ENCODE measurements at regions not wholly inside any gene's neighbourhood (a gene's known extent, or its start where the extent isn't known, plus 50 kb on each side); places are given as distances from the start of the nearest gene placed in this dataset.

DNA sequence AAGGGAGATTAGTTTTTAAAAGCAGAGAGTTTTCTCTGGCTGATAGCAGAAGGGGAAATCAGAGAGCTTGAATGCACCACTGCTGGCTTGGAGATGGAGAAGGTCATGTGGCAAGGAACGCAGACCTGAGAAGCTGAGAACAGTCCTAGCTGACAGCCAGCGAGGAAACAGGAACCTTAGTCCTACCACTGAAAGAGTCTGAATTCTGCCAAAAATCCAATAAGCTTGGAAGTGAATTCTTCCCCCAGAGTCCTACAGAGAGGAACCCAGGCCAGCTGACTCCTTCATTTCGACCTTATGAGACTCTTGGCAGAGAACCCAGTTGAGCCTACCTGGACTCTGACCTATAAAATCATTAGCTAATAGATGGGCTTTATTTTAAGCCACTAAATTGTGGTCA, 371.9 kb upstream of the TNP1 start:
- no peak for DNase-seq (ENCODE audit: low read depth)

DNA sequence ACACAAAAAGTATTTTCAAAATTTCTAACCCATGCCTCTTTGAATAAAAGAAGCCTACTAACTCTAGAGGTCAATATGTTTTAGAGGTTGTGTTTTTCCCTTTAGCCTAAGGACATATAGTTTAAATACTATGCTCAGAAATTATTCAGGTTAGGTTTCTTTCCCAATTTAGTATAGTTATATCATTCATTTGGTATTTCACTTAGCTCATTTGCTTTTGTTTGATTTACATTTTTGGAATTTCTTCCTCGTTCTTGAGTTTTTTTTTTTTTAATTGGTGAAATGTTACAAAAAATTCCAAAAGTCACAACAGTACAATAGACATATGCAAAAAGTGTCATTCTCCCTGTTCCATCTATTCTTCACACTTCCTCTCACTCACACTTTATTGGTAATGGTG, 371.3 kb upstream of the TNP1 start:
- DNase-seq (ENCODE audit: low read depth) = no peak

DNA sequence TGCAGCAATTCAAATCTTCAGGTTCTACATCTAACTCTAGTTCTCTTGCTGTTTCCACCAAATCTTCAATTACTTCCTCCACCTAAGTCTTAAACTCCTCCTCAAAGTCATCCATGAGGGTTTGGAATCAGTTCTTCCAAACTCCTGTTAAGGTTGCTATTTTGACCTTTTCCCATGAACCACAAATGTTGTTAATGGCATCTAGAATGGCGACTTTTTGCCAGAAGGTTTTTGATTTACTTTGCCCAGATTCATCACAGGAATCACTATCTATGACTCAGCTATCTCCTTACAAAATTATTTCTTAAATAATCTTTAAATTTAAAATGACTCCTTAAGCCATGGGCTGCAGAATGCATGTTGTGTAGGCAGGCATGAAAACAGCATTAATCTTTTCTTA, 368.9 kb upstream of the TNP1 start:
- no peak for DNase-seq (ENCODE audit: low read depth)

DNA sequence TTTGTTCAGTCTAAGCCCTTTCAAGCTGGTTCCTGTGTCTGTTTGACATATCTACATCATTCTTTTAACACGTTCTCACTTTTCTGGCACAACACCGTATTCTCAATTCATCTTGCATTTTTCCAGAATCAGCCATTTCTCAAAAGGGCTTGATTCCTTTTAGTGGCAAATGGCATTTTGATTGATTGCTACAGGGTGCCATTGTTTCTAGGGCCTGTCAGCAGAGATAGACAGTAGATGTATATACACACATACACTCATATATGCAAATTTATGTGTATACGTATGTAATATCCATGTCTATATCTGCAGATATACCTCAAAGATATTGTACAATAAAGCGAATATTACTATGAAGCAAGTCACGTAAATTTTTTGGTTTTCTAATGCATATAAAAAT, 367.9 kb upstream of the TNP1 start:
- no peak for DNase-seq (ENCODE audit: low read depth)

DNA sequence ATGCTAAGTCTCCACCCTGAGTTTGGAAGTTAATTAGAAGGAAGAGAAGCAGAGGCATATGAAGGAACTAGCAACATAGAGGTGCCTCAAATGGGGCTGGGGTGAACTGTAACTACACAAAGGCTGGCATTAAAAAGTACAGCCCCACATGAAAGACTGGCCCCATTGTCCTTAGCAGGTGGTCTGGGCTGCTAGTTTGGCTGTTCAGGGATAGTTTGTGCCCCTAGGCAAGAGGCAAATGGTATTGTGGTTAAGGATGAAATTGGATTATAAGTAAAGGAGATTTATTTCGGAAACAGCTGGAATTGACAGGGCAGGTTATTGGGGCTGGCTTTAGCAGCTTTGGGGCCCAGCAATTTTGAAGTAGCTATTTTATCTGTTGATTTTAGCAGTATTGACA, 365.7 kb upstream of the TNP1 start:
- no peak for DNase-seq (ENCODE audit: low read depth)

DNA sequence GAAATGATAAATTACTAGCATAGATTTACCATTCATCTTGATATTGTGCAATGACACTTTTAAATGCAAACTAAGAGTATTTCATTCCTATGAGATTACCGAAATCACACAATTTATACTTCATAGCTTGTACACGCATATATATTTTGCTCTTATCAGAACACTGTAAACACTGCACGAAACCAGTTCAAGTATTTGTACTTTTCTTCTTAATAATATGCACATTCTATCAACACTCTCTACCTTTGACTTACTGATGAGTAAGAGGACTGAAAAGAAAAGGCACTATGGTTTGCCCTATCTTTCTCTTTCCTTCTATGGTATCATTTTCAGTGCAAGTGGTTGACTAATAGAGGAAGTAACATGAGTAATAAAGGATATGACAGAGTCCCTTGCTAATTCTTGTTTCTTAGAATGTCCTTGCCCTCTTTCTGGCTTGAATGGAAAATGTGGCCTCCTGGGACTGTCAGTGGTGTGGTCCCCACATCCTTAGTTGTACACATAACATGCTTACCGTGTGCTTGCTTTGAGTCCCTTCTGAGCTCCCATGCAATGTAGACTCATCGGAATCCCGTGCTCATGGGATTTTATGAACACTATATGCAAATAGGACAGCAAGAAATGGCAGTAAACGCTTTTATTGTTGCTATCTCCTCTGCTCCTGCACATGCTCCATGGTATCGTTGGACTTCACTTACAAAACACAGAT, 363.5 kb upstream of the TNP1 start:
- DNase-seq (ENCODE audit: low read depth) = no peak

DNA sequence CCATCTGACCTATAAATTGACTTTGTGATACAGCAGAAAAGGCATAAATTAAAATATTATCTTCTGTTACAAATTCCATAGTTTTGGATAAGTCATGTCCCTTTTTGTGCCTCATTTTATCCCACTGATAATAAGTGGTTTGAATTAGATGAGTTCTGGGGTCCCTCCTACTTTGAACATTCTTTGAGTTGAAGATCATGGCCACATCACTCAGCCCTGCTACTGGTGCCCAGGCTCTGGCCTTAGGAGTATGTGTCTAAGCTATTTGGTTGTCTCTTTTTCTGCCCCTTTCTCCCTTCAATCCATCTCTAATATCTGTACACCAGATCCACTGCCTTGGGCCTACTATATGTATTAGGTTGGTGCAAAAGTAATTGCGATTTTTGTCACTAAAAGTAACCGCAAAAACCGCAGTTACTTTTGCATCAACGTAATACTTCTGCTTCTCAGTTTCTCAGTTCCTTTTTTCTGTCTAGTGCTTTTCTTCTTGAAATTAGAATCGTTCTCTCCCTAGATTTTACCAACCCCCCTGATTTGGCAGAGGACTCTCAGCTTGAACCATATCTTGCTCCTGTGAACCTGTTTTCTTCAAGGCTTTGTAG, 362.5 kb upstream of the TNP1 start:
- no peak for DNase-seq (ENCODE audit: low read depth)

DNA sequence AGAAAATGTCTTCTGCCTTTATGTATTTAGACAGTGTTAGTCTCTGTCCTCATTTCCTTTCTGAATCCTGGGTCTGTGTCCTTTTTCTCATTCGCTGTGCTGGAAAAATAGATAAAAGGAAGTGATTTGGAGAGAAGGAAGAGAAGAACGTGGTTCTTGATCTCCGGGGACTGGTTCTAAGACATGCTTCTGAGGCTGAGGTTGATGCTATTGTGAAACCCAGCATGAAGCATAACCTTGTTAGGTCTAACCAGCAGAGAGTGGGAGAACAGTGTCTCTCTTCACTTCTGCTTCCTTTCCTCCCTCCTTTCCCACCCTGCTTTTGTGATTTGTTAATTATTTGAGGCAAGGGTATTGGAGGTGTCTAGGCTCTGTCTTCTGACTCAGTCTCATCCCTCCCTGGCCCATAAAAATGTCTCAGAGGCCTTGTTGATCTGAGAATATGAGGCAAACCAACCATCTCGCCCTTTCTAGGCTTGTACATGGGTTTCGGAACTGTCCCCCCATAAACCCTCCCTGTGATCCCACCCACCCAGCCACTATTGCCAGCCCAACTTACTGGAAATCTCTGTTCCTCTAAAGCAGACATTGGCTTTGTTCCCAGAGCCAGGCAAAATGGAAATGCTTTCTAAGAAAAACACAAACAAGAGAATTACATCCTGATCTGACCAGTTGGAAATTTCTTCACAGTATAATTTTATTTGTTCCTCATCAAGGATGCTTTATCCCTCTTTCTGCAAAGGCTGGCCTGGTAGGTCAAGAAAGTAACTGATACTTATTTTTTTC, 360.6 kb upstream of the TNP1 start:
- no peak for DNase-seq (ENCODE audit: low read depth)

DNA sequence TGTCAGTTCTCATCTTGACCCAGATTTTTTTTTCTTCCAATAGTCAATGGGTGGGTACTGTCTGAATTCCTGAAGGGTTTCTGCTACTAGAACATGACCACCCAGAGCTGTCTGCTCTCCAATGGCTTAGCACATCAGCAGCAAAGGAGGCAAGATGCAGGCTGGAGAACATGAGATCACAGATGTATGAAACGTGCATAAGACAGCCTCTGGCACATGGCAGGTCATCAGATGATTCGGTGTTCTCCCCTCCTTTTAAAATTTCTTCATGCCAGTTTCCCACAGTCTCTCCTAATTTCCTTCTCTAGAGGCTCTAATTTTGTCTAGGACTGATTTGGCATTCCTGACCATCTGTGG, 359.3 kb upstream of the TNP1 start:
- DNase-seq (ENCODE audit: low read depth) = no peak

DNA sequence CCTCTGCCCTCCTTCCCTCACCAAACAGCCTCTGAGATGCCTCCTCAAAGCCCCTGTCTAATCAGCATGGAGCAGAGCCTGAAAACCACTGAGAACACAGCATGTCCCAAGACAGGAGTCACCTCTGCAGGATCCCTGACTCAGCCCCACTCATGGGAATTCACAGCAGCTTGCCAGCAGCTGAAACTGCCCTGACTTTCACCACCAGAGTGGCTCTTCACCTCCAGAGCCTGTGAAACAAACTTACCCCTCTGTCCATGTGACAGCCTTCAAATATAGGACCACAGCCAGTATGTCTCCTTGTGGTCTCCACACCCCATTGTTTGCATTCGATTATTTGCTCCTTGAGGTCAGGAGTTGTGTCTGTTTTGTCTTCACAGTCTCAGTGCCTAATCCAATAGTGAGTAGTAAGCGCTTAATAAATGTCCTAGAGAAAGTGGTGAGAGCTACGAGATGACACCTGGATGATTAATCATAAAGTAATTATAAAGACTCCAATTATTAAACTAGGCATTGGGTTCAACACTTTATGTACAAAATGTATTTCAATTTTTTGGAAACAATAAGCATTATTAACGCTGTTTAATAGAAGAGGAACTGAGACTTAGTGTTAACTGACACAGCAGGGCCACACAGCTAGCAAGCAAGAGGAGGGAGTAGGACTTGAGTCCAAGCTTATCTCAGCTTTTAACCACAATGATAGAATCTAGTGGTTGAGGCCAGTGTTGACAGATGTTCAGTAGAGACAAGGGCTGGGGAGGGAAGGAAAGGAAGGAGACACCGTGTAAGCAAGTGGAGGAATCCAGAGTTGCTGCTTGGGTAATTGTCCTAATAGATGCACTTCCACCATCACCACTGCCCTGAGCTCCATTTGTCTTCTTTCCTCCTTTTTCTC, 358.7 kb upstream of the TNP1 start:
- DNase-seq (ENCODE audit: low read depth) = no peak

DNA sequence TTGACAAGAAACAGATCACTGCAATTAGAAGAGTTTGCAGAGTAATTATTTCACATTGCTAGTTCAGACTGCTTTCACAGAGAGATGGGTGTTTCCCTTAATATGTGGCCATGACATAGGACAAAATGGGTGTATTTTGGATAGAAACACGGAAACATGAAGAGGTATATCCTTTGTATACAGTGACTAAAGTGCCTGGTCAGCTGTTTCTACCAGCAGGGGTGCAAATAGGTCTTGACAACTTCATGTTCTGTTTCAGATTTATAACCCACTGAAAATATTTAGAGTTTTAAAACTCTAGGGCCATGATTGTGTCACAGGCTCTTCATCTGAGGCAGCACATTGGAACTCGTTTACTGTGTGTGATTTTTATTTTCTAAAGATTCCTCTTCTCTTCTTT, 357.1 kb upstream of the TNP1 start:
- DNase-seq (ENCODE audit: low read depth) = no peak

DNA sequence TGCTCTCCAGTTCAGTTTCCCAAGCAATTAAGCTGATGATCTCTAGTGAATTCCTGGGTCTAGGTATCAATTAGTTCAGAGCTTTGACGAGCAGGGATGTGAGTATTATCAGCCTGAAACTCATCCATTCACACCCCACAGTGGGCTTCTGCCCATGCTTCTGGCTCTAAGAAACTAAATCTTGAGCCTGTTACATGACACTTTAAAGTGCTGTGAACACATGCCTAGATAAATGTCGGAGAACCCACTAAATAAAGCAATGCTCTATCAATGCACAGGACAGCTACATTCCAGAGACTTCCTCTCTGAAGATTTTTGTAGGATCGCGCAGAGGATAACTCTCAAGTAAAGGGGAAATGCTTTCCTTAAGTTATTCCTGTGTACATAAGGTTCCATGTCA, 356.5 kb upstream of the TNP1 start:
- no peak for DNase-seq (ENCODE audit: low read depth)

DNA sequence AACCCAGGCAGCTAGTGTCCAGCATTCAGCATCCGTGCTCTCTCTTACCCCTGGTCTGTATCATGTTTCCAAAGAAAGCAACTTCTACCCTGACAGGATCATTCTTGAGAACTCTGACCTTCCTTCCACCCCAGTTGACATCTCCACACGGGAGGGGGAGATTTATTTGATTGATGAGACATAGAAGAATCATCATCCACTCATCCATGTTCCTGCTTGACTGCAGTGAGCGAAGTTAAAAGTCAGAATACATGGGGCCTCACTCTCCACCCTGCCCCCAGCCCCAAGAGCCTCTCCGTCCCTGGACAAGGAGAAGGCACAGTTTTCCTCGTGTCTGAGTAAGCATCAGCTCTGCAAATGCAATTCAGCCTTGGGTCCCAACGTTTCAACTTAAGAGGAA, 356.0 kb upstream of the TNP1 start:
- no peak for DNase-seq (ENCODE audit: low read depth)

DNA sequence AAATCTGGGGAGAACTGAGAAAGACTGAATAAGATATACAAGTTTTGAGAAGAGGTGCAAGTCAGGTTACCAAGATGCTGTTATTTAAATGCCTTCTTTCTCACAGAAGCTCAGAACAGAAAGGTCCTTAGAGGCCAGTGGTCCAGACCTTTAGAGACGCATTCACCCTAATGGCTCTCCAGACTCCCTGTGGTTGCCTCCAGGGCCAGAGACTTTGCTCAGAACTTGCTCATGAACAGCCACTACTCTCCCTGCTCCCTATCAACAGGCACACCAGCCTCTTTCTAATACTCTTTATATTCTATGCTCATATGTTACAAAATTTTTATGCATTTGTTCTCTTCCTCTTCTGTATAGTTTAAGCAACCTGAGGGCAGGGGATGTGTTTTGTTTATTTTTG, 349.0 kb upstream of the TNP1 start:
- no peak for DNase-seq (ENCODE audit: low read depth)

DNA sequence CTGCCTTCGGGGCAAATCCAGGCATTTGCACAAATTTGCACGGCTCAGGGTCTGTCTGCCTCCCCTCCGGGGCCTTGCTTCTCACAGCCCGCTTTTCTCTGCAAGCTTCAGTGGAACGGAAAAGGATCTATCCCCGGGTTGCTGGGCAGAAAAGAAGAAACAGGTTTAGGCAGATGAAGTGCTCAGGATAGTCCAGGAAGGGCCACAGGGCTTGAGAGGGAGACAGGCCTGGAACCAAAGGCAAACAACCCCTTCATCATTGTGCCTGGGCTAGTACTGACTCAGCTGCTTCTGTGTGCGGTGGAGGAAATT, 347.8 kb upstream of the TNP1 start:
- DNase-seq (ENCODE audit: low read depth) = no peak

DNA sequence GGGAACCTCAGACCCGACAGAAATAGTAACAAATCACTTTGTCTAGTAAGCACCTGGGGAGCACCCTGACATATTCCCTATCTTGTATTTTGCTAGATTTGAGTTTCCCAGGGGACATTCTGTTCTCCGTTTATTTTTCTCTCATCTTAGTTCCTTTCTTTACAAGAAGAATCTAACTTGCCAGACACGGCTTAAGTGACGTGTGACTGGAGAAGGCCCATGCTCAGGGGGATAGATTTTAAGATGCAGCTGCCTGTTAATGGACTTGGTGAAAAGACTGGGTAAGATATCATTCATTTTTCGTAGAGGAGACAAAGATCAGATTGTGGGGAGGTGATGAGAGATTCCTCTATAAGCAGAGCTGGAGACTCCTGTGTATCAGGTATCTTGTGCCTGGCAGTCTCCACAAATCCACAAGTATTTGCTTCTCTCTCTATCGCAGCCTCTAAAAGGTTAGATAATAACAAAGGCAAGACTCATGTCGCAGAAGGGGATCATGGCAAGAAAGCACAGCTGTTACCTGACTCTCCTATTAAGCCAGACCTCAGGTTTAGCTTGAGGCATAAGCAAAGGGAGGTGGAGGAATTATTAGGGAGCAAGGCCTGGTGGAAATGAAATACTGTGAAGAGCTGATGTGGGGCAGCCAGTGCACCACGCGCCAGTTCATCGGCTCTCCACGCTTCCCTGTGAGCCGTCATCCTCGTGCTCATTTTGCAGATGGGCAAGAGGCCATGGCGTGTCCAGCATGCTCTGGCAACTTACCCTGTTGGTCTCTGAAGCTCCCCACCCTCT, 347.2 kb upstream of the TNP1 start:
- DNase-seq (ENCODE audit: low read depth) = no peak

DNA sequence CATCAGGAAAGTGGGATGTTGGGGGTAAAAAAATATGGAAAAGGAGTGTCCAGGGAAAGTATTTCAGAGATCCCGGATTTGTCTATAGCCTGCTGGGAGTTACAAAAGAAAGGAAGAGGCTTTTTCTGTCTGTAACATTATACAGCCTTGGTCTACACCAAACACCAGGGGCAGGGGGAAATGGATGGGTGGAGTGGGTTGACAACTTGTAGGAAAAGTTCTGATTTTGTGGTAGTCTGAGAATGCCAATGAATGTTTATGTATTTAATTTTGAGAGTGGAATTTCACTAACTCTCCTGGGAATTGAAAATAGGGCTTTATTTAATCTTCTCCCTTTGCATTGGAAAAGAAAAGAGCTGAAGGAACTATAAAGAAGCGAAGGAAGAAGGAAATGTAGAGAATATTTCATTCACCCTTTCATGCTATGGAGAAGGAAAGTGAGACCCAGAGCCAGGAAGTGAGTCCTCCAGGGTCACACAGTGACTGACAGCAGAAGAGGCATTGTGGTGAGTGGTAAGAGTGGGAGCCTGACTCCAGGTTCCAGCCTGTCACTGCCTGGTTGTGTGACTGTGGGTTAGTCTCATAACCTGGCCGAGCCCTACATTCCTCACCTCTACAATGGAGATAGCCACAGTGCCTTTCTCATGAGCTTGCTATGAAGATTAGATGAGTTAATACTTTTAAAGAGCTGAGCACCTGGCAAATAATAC, 346.3 kb upstream of the TNP1 start:
- DNase-seq (ENCODE audit: low read depth) = no peak

DNA sequence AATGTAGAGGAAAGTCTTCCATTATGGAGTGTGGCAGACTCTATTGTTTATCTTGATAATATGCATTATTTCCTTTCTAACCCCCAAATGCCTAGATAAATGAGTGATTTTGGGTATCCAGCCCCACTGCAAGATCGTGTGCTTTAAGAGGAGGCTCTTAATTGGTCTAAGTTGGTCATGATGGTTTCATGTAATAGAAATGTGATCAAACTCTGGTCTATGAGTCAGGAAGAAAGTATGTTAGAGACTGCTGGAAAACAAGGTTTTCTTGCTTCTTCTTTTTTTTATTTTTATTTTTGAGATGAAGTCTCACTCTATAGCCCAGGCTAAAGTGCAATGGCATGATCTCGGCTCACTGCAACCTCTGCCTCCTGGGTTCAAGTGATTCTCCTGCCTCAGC, 344.5 kb upstream of the TNP1 start:
- DNase-seq (ENCODE audit: low read depth) = no peak

DNA sequence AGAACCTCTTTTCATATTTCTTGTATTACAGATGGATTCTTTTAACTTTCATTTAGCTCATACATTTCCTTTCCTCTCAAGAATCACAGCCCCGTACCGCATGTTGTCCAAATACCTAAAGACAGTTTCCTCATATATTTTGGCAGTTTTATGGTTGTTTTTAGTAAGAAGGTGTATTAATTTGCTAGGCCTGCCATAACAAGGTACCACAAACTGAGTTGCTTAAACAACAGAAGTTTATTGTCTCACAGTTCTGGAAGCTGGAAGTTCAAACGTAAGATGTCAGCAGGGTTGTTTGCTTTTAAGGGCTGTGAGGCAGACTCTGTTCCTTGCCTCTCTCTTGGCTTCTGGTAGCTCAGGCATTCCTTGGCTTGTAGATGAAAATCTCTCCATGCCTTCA, 343.2 kb upstream of the TNP1 start:
- no peak for DNase-seq (ENCODE audit: low read depth)

DNA sequence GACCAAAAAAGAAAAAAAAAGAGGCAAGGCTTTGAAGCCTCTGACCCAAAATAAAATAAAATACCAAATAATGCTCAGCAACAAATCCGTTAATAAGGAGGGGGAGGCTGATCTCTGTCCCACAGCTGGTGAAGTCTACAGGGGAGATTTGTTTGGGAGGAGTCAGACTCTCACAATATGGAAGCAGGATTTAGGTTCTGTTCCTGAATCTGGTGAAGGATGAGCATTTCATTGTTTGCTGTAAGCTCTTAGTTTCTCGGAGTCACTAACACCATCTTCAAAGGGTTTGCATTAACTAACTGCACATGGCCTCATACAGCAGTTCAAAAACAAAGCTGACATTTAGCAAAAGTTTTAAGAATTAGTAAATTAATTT, 339.4 kb upstream of the TNP1 start:
- no peak for DNase-seq (ENCODE audit: low read depth)

DNA sequence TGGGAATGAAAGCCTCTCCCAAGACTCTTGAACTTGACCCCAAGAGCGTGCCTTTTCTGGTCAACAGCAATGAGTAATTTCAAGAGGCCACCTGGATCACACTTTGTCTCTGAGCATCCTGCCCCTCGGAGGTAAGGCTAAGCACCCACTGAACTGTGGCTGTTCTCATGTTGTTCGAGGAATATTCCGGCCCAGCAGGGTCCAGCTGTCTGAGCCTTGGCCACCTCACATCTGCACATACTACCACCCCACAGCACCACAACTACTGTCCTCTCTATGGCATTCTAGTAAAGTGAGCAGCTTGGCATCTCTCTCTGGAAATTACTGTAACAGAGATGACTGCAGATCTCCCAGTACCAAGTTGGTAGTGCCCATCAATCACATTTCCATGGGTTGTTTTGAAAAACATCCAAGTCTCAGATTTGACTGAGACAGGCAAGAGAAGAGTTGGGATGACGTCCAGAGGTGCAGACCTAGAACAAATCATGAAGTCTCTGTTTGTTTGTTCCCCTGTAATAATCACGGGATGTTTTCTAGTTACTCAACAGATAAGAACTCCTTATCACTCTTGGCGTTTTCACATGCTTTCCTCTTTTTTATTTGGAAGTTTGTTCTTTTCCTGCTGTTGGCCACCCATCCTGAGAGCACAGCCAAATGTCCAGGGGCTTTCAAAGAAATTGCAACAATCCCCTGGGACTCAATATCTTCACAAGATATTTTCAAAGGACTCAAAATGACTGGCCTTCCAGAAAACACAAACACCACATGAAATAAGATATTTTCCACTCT, 336.0 kb upstream of the TNP1 start:
- DNase-seq (ENCODE audit: low read depth) = no peak
